ENCODE measurements at regions not wholly inside any gene's neighbourhood (a gene's known extent, or its start where the extent isn't known, plus 50 kb on each side); places are given as distances from the start of the nearest gene placed in this dataset.

DNA sequence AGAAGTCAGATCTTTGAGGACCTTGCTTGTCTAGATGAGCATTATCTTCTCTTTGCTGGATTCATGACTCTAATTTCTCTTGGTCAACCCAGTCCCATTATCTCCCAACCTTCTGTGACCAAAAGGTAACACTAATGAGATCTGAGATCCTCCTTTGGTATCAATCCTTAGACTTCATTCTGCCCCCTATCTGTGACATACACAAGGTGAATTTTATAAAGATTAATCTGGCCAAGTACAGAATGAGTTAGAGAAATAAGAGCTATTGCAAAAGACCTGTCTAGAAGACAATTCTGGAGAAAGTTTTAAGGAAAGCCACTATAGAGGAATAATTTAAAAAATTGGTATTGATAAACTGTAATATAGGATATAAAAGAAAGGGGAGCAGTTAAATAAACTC is 113.8 kb upstream of the KCNMB2 start:
- no peak for TF ChIP-seq POLR2A (IDR thresholded peaks at IDR 0.05)
- no peak for TF ChIP-seq CTCF (IDR thresholded peaks at IDR 0.05)
- no peak for TF ChIP-seq EP300 (IDR thresholded peaks at IDR 0.05)
- DNase-seq: no peak
- intact Hi-C loops (cut with DNase I): no loop called here
- H3K27ac ChIP-seq: no peak overlapping the region
- no peaks in the 10 kb centered on the region for H3K9me3 ChIP-seq
- H3K36me3 ChIP-seq: no peaks in the 10 kb centered on the region
- no peaks in the 10 kb centered on the region for H3K4me1 ChIP-seq (ENCODE audit: insufficient read depth)
- no peak overlapping the region for H3K4me3 ChIP-seq
- H3K27me3 ChIP-seq: no peaks in the 10 kb centered on the region

DNA sequence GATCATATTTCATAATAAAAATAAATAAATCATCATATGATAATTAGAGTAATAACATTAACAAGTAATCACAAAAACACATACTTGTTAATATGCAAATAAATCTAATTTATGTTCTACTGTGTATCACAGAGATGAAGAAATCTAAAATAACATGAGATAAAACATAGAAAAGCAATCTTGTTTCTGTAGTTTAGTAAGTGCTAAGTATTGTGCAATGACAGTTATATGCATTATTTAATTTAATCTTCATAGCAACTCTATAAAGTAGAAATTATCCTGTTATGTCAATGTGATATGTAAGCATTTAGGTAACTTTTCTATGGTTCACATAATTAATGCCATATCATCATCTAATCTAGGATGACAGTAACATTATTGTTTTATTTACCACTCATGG is 108.2 kb upstream of the KCNMB2 start:
- intact Hi-C loops (cut with DNase I): no loop called here
- no peak overlapping the region for H3K27ac ChIP-seq
- no peaks in the 10 kb centered on the region for H3K27me3 ChIP-seq
- H3K4me1 ChIP-seq (ENCODE audit: insufficient read depth): no peaks in the 10 kb centered on the region
- TF ChIP-seq CTCF (IDR thresholded peaks at IDR 0.05): no peak
- no peak for TF ChIP-seq POLR2A (IDR thresholded peaks at IDR 0.05)
- no peak for TF ChIP-seq EP300 (IDR thresholded peaks at IDR 0.05)
- DNase-seq: no peak
- H3K36me3 ChIP-seq: no peaks in the 10 kb centered on the region
- no peak overlapping the region for H3K4me3 ChIP-seq
- no peaks in the 10 kb centered on the region for H3K9me3 ChIP-seq

DNA sequence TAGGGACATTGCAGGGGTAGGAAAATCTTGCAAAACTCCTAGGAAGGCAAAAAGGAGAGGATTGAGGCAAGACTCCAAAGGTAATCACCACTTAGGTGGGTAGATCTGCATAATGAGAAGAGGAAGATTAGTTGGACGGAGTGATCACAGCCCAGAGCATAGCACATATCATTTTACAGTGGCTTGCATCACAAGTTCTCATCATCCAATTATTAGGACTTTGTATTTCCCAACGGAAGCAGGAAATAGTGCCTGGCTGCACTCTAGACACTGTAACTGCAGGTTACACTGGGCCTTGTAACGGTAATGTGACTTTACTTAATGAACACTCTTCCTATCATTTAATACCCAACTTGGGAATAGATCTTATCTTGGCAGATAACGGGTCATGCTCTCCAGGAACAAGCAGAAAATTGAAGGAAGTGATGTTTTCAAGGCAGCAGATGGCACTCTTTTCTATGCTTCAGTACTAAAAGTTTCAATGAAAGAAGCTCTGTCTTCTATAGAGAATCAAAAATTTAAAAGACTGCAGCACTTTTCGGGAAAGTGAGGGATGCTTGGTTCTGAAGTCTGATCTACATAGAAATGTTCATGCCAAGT is 101.9 kb upstream of the KCNMB2 start:
- intact Hi-C loops (cut with DNase I): loop anchor here in 1 of 4 donors (10.0 kb wide), 1 partner anchor 530 kb away; no protein-coding TSS in a partner anchor
- DNase-seq: no peak
- H3K4me3 ChIP-seq: no peak overlapping the region
- H3K27ac ChIP-seq: no peak overlapping the region
- no peaks in the 10 kb centered on the region for H3K36me3 ChIP-seq
- no peaks in the 10 kb centered on the region for H3K27me3 ChIP-seq
- TF ChIP-seq EP300 (IDR thresholded peaks at IDR 0.05) (no peak), POLR2A (IDR thresholded peaks at IDR 0.05) (no peak), CTCF (IDR thresholded peaks at IDR 0.05) (no peak)
- no peaks in the 10 kb centered on the region for H3K9me3 ChIP-seq
- WGBS, 3 donors: 35 to 37% (median 35%) methylated on average over 5 of the region's 5 CpGs
- no peaks in the 10 kb centered on the region for H3K4me1 ChIP-seq (ENCODE audit: insufficient read depth)

GRCh38 chr3:178435575-178435974 is 100.7 kb upstream of the KCNMB2 start:
- H3K4me1 ChIP-seq (ENCODE audit: insufficient read depth): no peaks in the 10 kb centered on the region
- no peak overlapping the region for H3K4me3 ChIP-seq
- TF ChIP-seq CTCF (IDR thresholded peaks at IDR 0.05): no peak
- TF ChIP-seq POLR2A (IDR thresholded peaks at IDR 0.05): no peak
- TF ChIP-seq EP300 (IDR thresholded peaks at IDR 0.05): no peak
- H3K27ac ChIP-seq: no peak overlapping the region
- H3K36me3 ChIP-seq: no peaks in the 10 kb centered on the region
- DNase-seq: no peak
- WGBS, 3 donors: 94 to 99% (median 95%) methylated on average over 5 of the region's 5 CpGs
- no peaks in the 10 kb centered on the region for H3K27me3 ChIP-seq
- intact Hi-C loops (cut with DNase I): loop anchor here in 2 of 4 donors (5.0 to 10.0 kb wide), 2 partner anchors 529 to 532 kb away; no protein-coding TSS in a partner anchor
- H3K9me3 ChIP-seq: no peaks in the 10 kb centered on the region

Measured in ovary (tissue), 7 donors.